ENCODE measurements at regions not wholly inside any gene's neighbourhood (a gene's known extent, or its start where the extent isn't known, plus 50 kb on each side); places are given as distances from the start of the nearest gene placed in this dataset.

DNA sequence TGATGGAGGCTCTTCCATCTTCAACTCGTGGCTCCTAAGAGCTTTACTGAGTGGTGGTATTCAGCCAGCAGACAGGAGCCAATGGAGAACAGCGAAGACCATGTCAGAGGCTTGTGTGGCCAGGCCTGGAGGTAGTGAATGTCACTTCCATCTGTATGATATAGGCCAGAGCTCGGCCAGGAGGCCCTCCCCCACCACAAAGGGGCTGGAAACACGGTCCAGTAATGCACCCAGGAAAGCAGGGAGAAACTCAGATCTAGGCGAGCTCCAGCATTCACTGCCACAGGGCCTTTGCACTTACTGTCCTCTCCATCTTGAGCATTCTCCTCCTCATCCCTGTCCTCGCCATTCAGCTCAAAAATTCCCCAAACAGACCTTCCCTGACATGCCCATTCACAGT is 555.3 kb upstream of the C16orf82 start:
- no peaks in the 10 kb centered on the region for H3K79me2 ChIP-seq (ENCODE audit: insufficient read depth, low read length)
- intact Hi-C loops (cut with micrococcal nuclease; ENCODE audit: unreplicated experiment), result no loop called here
- H3K36me3 ChIP-seq (replicated peaks in 1 of 2; ENCODE audit: control insufficient read depth in 1 of 2, insufficient read depth in 2 of 2, low read length in 2 of 2), result no peaks in the 10 kb centered on the region
- DNase-seq (ENCODE audit: low spot score), result no peak
- ChIA-PET CTCF (ENCODE audit: low intra/inter-chr PET ratio, low total read pairs) (no interaction called here), POLR2A (no interaction called here)
- no peak overlapping the region for H3K4me3 ChIP-seq (replicated peaks in 1 of 3; ENCODE audit: insufficient read depth in 1 of 3, low read depth in 2 of 3, low read length in 3 of 3)
- FAIRE-seq, result no peak
- H2AFZ ChIP-seq (ENCODE audit: low read length), result no peak overlapping the region
- no peaks in the 10 kb centered on the region for H3K4me1 ChIP-seq (ENCODE audit: insufficient read depth, low read length)
- WGBS (ENCODE audit: low lambda C conversion rate), result 3% methylated on average over 5 of the region's 6 CpGs
- no peak overlapping the region for H3K27ac ChIP-seq (ENCODE audit: extremely low read length, insufficient read depth, low read length)
- no TSS peak for BruUV-seq (replicated peaks)
- H4K20me1 ChIP-seq (ENCODE audit: insufficient read depth, low read length), result no peaks in the 10 kb centered on the region
- H3K27me3 ChIP-seq (ENCODE audit: control insufficient read depth in 1 of 2, insufficient read depth in 2 of 2, low read length in 2 of 2), result peaks cover 0 to 9% of the 10 kb centered on the region in 2 experiments; a peak in 2 of 5 replicates
- no peak overlapping the region for H3K4me2 ChIP-seq (ENCODE audit: low read depth, low read length)
- in situ Hi-C loops (cut with HindIII; ENCODE audit: extremely low pct_ligation_motif_present, low pct_unique_long_range_greater_than_20kb), result no loop called here
- no peak for ATAC-seq
- no peak overlapping the region for H3K9ac ChIP-seq (ENCODE audit: insufficient read depth, low read depth, low read length)
- no peaks in the 10 kb centered on the region for H3K9me3 ChIP-seq (ENCODE audit: low read length)
- TF ChIP-seq ATF1 (CRISPR knock-in tag; IDR thresholded peaks at IDR 0.05), result no peak
- no peak for TF ChIP-seq HDAC6 (IDR thresholded peaks at IDR 0.05; ENCODE audit: low read depth, low read length)
- no peak for TF ChIP-seq ZNF607 (CRISPR knock-in tag; IDR thresholded peaks at IDR 0.05; ENCODE audit: borderline replicate concordance)
- TF ChIP-seq ZNF253 (CRISPR knock-in tag; IDR thresholded peaks at IDR 0.05; ENCODE audit: borderline replicate concordance), result no peak
- TF ChIP-seq, protein P1, sequence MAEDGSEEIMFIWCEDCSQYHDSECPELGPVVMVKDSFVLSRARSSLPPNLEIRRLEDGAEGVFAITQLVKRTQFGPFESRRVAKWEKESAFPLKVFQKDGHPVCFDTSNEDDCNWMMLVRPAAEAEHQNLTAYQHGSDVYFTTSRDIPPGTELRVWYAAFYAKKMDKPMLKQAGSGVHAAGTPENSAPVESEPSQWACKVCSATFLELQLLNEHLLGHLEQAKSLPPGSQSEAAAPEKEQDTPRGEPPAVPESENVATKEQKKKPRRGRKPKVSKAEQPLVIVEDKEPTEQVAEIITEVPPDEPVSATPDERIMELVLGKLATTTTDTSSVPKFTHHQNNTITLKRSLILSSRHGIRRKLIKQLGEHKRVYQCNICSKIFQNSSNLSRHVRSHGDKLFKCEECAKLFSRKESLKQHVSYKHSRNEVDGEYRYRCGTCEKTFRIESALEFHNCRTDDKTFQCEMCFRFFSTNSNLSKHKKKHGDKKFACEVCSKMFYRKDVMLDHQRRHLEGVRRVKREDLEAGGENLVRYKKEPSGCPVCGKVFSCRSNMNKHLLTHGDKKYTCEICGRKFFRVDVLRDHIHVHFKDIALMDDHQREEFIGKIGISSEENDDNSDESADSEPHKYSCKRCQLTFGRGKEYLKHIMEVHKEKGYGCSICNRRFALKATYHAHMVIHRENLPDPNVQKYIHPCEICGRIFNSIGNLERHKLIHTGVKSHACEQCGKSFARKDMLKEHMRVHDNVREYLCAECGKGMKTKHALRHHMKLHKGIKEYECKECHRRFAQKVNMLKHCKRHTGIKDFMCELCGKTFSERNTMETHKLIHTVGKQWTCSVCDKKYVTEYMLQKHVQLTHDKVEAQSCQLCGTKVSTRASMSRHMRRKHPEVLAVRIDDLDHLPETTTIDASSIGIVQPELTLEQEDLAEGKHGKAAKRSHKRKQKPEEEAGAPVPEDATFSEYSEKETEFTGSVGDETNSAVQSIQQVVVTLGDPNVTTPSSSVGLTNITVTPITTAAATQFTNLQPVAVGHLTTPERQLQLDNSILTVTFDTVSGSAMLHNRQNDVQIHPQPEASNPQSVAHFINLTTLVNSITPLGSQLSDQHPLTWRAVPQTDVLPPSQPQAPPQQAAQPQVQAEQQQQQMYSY (CRISPR knock-in tag; IDR thresholded peaks at IDR 0.05), result no peak
- no peak for TF ChIP-seq ZIK1 (CRISPR knock-in tag; IDR thresholded peaks at IDR 0.05; ENCODE audit: borderline replicate concordance, low read depth)
- no peak for TF ChIP-seq CREB1 (IDR thresholded peaks at IDR 0.05)
- TF ChIP-seq CREB1 (CRISPR knock-in tag; IDR thresholded peaks at IDR 0.05), result no peak
- TF ChIP-seq ZNF407 (CRISPR knock-in tag; IDR thresholded peaks at IDR 0.05; ENCODE audit: not compliant biosample characterization), result no peak
- TF ChIP-seq ZNF225 (CRISPR knock-in tag; IDR thresholded peaks at IDR 0.05), result no peak
- no peak for TF ChIP-seq SMC3 (IDR thresholded peaks at IDR 0.05; ENCODE audit: low read length)
- TF ChIP-seq, protein P2, sequence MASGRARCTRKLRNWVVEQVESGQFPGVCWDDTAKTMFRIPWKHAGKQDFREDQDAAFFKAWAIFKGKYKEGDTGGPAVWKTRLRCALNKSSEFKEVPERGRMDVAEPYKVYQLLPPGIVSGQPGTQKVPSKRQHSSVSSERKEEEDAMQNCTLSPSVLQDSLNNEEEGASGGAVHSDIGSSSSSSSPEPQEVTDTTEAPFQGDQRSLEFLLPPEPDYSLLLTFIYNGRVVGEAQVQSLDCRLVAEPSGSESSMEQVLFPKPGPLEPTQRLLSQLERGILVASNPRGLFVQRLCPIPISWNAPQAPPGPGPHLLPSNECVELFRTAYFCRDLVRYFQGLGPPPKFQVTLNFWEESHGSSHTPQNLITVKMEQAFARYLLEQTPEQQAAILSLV (CRISPR knock-in tag; IDR thresholded peaks at IDR 0.05; ENCODE audit: borderline replicate concordance), result no peak
- no peak for TF ChIP-seq ZKSCAN8 (CRISPR knock-in tag; IDR thresholded peaks at IDR 0.05; ENCODE audit: borderline replicate concordance)
- TF ChIP-seq HCFC1 (IDR thresholded peaks at IDR 0.05; ENCODE audit: low read depth, low read length), result no peak

Data from HepG2 (cell line).